ENCODE measurements at regions not wholly inside any gene's neighbourhood (a gene's known extent, or its start where the extent isn't known, plus 50 kb on each side); places are given as distances from the start of the nearest gene placed in this dataset.
"Not testable (repeated sequence)": the region's sequence is repeated elsewhere in the genome, so short reads cannot be mapped to it uniquely, and the experiment has no call there.

DNA sequence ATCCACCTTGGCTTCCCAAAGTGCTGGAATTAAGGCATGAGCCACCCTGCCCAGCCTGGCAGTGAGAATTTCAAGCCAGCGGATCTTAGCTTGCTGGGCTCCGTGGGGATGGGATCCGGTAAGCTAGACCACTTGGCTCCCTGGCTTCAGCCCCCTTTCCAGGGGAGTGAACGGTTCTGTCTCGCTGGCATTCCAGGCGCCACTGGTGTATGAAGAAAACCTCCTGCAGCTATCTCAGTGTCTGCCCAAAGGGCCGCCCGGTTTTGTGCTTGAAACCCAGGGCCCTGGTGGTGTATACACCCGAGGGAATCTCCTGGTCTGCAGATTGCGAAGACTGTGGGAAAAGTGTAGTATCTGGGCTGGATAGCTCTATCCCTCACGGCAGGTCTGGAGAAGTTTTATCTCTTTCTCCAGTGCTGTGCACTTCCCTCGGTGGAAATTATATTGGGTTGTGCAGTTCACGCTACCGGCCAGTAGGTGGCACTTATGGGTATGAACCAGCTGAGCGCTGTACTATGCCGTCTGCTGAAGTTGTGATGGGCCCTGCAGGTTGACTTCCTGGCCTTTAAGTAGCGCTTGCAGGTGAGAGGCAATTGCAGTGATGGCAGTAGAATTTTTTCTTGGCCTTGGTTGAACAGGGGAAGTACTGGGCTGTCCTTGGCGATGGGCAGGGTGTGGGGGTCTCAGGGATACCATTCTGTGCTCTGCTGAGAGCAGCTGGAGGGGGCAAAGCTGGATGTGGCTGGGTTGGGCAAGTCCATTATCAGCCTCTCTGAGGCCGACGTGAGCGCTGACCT is 138.0 kb upstream of the MTPN start:
- no peaks in the 10 kb centered on the region for H3K9me3 ChIP-seq
- FAIRE-seq (no peak), ATAC-seq (peak; percentile 85 to 99), DNase-seq (ENCODE audit: low read depth in 1 of 2, low spot score in 1 of 2) (peak; percentile 48 to 61)
- no peak overlapping the region for H3K4me2 ChIP-seq
- WGBS (ENCODE audit: missing lambda C conversion rate), result 16% methylated on average over 15 of the region's 21 CpGs
- CTCF ChIA-PET, result interaction anchor here (1.1 to 1.8 kb wide), 4 partner anchors 9 to 32 kb away, joined by 3 to 7 read pairs (median 5); no protein-coding TSS in a partner anchor
- H3K4me3 ChIP-seq, result no peak overlapping the region
- TF ChIP-seq ESRRA (IDR thresholded peaks at IDR 0.05; ENCODE audit: borderline replicate concordance, low read length), result no peak
- no peak for TF ChIP-seq EHF (CRISPR knock-in tag; IDR thresholded peaks at IDR 0.05)
- TF ChIP-seq, protein P1, sequence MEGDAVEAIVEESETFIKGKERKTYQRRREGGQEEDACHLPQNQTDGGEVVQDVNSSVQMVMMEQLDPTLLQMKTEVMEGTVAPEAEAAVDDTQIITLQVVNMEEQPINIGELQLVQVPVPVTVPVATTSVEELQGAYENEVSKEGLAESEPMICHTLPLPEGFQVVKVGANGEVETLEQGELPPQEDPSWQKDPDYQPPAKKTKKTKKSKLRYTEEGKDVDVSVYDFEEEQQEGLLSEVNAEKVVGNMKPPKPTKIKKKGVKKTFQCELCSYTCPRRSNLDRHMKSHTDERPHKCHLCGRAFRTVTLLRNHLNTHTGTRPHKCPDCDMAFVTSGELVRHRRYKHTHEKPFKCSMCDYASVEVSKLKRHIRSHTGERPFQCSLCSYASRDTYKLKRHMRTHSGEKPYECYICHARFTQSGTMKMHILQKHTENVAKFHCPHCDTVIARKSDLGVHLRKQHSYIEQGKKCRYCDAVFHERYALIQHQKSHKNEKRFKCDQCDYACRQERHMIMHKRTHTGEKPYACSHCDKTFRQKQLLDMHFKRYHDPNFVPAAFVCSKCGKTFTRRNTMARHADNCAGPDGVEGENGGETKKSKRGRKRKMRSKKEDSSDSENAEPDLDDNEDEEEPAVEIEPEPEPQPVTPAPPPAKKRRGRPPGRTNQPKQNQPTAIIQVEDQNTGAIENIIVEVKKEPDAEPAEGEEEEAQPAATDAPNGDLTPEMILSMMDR (IDR thresholded peaks at IDR 0.05), result peak; percentile 50
- TF ChIP-seq ZFP36 (IDR thresholded peaks at IDR 0.05; ENCODE audit: borderline replicate concordance, partially characterized antibody), result no peak
- no peak for TF ChIP-seq PBX3 (IDR thresholded peaks at IDR 0.05)
- TF ChIP-seq EHMT2 (IDR thresholded peaks at IDR 0.05; ENCODE audit: low read depth), result no peak
- no peak for TF ChIP-seq HOXB5 (CRISPR knock-in tag; IDR thresholded peaks at IDR 0.05)
- no peak for TF ChIP-seq POLR2AphosphoS2 (conservative IDR thresholded peaks at IDR 0.05; ENCODE audit: low read length)
- peak; percentile 43; the same call in 2 of the 3 replicates for TF ChIP-seq SMC3 (IDR thresholded peaks at IDR 0.05)
- peak; percentile 34 to 52; a peak in 3 of 5 replicates for TF ChIP-seq RAD21 (conservative IDR thresholded peaks at IDR 0.05 in 1 of 2, IDR thresholded peaks at IDR 0.05 in 1 of 2)
- H3K27ac ChIP-seq, result no peak overlapping the region
- no peaks in the 10 kb centered on the region for H3K4me1 ChIP-seq
- POLR2A ChIA-PET, result no interaction called here

- 11% methylated on average over 6 of the region's 6 CpGs for WGBS (ENCODE audit: missing lambda C conversion rate)
- ATAC-seq; H3K27ac ChIP-seq; DNase-seq (ENCODE audit: low read depth in 1 of 2, low spot score in 1 of 2); H3K4me1 ChIP-seq; H3K9me3 ChIP-seq; FAIRE-seq; POLR2A ChIA-PET; H3K4me2 ChIP-seq; H3K4me3 ChIP-seq: not testable (repeated sequence)
- CTCF ChIA-PET, result interaction anchor here (0.6 to 1.8 kb wide), 6 partner anchors 10 to 432 kb away, joined by 3 to 7 read pairs (median 4); no protein-coding TSS in a partner anchor
These were observed 137.3 kb upstream of the MTPN start for GRCh38 chr7:136114467-136114866.

DNA sequence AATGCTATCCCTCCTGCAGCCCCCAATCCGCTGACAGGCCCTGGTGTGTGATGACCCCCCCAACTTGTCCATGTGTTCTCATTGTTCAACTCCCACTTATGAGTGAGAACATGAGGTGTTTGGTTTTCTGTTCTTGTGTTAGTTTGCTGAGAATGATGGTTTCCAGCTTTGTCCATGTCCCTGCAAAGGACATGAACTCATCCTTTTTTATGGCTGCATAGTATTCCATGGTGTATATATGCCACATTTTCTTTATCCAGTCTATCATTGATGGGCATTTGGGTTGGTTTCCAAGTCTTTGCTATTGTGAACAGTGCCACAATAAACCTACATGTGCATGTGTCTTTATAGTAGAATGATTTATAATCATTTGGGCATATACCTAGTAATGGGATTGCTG is 131.9 kb upstream of the MTPN start:
- DNase-seq (ENCODE audit: low read depth in 1 of 2, low spot score in 1 of 2); ATAC-seq; H3K27ac ChIP-seq; H3K4me3 ChIP-seq; FAIRE-seq; CTCF ChIA-PET; H3K4me1 ChIP-seq; POLR2A ChIA-PET; H3K9me3 ChIP-seq; H3K4me2 ChIP-seq: not testable (repeated sequence)
- WGBS (ENCODE audit: missing lambda C conversion rate), result 0% methylated on average over 1 of the region's 1 CpG

- Histone ChIP-seq H3K9me3 (no peaks in the 10 kb centered on the region), H3K27ac (no peak overlapping the region), H3K4me3 (no peak overlapping the region), H3K4me1 (no peaks in the 10 kb centered on the region), H3K4me2 (no peak overlapping the region)
- 6% methylated on average over 1 of the region's 1 CpG for WGBS (ENCODE audit: missing lambda C conversion rate)
- CTCF ChIA-PET, result no interaction called here
- TF ChIP-seq TFCP2L1 (CRISPR knock-in tag; IDR thresholded peaks at IDR 0.05) (no peak), USF2 (IDR thresholded peaks at IDR 0.05) (no peak), RCOR1 (IDR thresholded peaks at IDR 0.05; ENCODE audit: low read depth, low read length) (no peak), HOXB5 (CRISPR knock-in tag; IDR thresholded peaks at IDR 0.05) (no peak), ESRRA (IDR thresholded peaks at IDR 0.05; ENCODE audit: borderline replicate concordance, low read length) (no peak), CBX8 (IDR thresholded peaks at IDR 0.05) (no peak), POLR2AphosphoS2 (conservative IDR thresholded peaks at IDR 0.05; ENCODE audit: low read length) (no peak), NFE2L2 (conservative IDR thresholded peaks at IDR 0.05; ENCODE audit: low read length) (no peak), TP53 (CRISPR knock-in tag; IDR thresholded peaks at IDR 0.05) (no peak)
- TF ChIP-seq, protein P2, sequence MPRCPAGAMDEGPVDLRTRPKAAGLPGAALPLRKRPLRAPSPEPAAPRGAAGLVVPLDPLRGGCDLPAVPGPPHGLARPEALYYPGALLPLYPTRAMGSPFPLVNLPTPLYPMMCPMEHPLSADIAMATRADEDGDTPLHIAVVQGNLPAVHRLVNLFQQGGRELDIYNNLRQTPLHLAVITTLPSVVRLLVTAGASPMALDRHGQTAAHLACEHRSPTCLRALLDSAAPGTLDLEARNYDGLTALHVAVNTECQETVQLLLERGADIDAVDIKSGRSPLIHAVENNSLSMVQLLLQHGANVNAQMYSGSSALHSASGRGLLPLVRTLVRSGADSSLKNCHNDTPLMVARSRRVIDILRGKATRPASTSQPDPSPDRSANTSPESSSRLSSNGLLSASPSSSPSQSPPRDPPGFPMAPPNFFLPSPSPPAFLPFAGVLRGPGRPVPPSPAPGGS (IDR thresholded peaks at IDR 0.05), result no peak
- TF ChIP-seq, protein P1 (IDR thresholded peaks at IDR 0.05), result no peak
- TF ChIP-seq, protein P3, sequence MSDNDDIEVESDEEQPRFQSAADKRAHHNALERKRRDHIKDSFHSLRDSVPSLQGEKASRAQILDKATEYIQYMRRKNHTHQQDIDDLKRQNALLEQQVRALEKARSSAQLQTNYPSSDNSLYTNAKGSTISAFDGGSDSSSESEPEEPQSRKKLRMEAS (IDR thresholded peaks at IDR 0.05), result no peak
- FAIRE-seq (no peak), ATAC-seq (no peak), DNase-seq (ENCODE audit: low read depth in 1 of 2, low spot score in 1 of 2) (no peak)
- POLR2A ChIA-PET, result no interaction called here
These were observed 128.0 kb upstream of the MTPN start for GRCh38 chr7:136105191-136105590.
